IMR-90 (cell line): ENCODE measurements at regions not wholly inside any gene's neighbourhood (a gene's known extent, or its start where the extent isn't known, plus 50 kb on each side); places are given as distances from the start of the nearest gene placed in this dataset.

ENCODE experiments used
- ATAC-seq: fragments of 200-7000 bp; cut with Tn5 transposase; 2 replicates; pipeline ENCODE4 v1.9.1; 2020; ENCODE audit warnings: low read depth, mild to moderate bottlenecking, moderate library complexity
- BruUV-seq: library from RNA; stranded (reverse); fragments of 400-500 nt; replicated peaks from 2 replicates; lab custom pipeline; 2021; lab: Mats Ljungman, UMichigan
- CTCF ChIA-PET: fragments of 300-600 bp; formaldehyde crosslinking; extraction: SDS; loops from one replicate; lab custom pipeline; 2021; ENCODE audit warnings: antibody characterized with exemption; lab: Yijun Ruan, JAX
- POLR2A ChIA-PET: fragments of 300-600 bp; sonication (Branson Sonifier 250); formaldehyde crosslinking; loops from one replicate; lab custom pipeline; 2022; ENCODE audit warnings: antibody characterized with exemption; ENCODE audit not compliant: unreplicated experiment; lab: Charles Lee
- DNase-seq: peaks from one replicate; pipeline ENCODE4 v3.0.0; 2013
- H2AFZ ChIP-seq: replicated peaks from 2 replicates; pipeline ENCODE3; 2013; ENCODE audit warnings: low read length, mild to moderate bottlenecking; ENCODE audit not compliant: poor library complexity
- H2AK5ac ChIP-seq: 2 replicates; pipeline ENCODE4 v1.6.1; 2013; ENCODE audit warnings: low read depth, low read length, inconsistent platforms
- H2AK9ac ChIP-seq: replicated peaks from 2 replicates; pipeline ENCODE3; 2013; ENCODE audit warnings: mild to moderate bottlenecking, low read depth, low read length, moderate library complexity; ENCODE audit not compliant: poor library complexity
- H2BK120ac ChIP-seq: 2 replicates; pipeline ENCODE4 v1.6.1; 2013; ENCODE audit warnings: low read depth, low read length, inconsistent platforms
- H2BK15ac ChIP-seq: 3 replicates; pipeline ENCODE4 v1.6.1; 2013; ENCODE audit warnings: low read depth, low read length, inconsistent platforms
- H2BK20ac ChIP-seq: 2 replicates; pipeline ENCODE4 v1.6.1; 2013; ENCODE audit warnings: low read depth, mild to moderate bottlenecking, inconsistent platforms, low read length, moderate library complexity
- H2BK5ac ChIP-seq: 2 replicates; pipeline ENCODE4 v1.6.1; 2013; ENCODE audit warnings: mild to moderate bottlenecking, low read depth, low read length, inconsistent platforms; ENCODE audit not compliant: poor library complexity, severe bottlenecking
- H3K14ac ChIP-seq: replicated peaks from 2 replicates; pipeline ENCODE4 v1.6.1; 2013; ENCODE audit warnings: low read depth, low read length, inconsistent platforms
- H3K18ac ChIP-seq: 2 replicates; pipeline ENCODE4 v1.6.1; 2013; ENCODE audit warnings: low read depth, low read length, control low read depth
- H3K23ac ChIP-seq: 2 replicates; pipeline ENCODE4 v1.6.1; 2013; ENCODE audit warnings: low read depth, low read length, inconsistent platforms
- H3K27ac ChIP-seq: 2 replicates; pipeline ENCODE4 v1.5.1; 2013; ENCODE audit warnings: mild to moderate bottlenecking, control low read depth, low read length; ENCODE audit not compliant: insufficient read depth
- H3K27me3 ChIP-seq: 2 replicates; pipeline ENCODE4 v1.6.1; 2013; ENCODE audit warnings: low read length; ENCODE audit not compliant: control insufficient read depth, insufficient read depth
- H3K36me3 ChIP-seq: 2 replicates; pipeline ENCODE4 v1.6.1; 2013; ENCODE audit warnings: low read length, mixed read lengths; ENCODE audit not compliant: control insufficient read depth, insufficient read depth
- H3K4ac ChIP-seq: 2 replicates; pipeline ENCODE4 v1.6.1; 2013; ENCODE audit warnings: low read depth, low read length, inconsistent platforms
- H3K4me1 ChIP-seq: 2 replicates; pipeline ENCODE4 v1.6.1; 2013; ENCODE audit warnings: low read length, mixed read lengths; ENCODE audit not compliant: control insufficient read depth, insufficient read depth
- H3K4me2 ChIP-seq: 2 replicates; pipeline ENCODE4 v1.6.1; 2013; ENCODE audit warnings: low read depth, mild to moderate bottlenecking, control low read depth, low read length, moderate library complexity
- H3K4me3 ChIP-seq: 2 replicates; pipeline ENCODE4 v1.5.1; 2013; ENCODE audit warnings: low read depth, mild to moderate bottlenecking, control low read depth, low read length, moderate library complexity; ENCODE audit not compliant: insufficient read depth
- H3K56ac ChIP-seq: 2 replicates; pipeline ENCODE4 v1.6.1; 2013; ENCODE audit warnings: low read length, inconsistent platforms; ENCODE audit not compliant: insufficient read depth; ENCODE audit errors: extremely low read depth
- H3K79me1 ChIP-seq, 2 experiments: 2 replicates each; pipeline ENCODE4 v1.6.1; 2013; ENCODE audit warnings: low read length in 2 of 2, inconsistent platforms in 1 of 2, low read depth in 1 of 2
- H3K9ac ChIP-seq: 2 replicates; pipeline ENCODE4 v1.6.1; 2013; ENCODE audit warnings: low read depth, low read length, control low read depth
- H3K9me1 ChIP-seq: 2 replicates; pipeline ENCODE4 v1.6.1; 2013; ENCODE audit warnings: low read length, inconsistent platforms; ENCODE audit not compliant: insufficient read depth
- H3K9me3 ChIP-seq: 2 replicates; pipeline ENCODE4 v1.6.1; 2013; ENCODE audit warnings: low read length; ENCODE audit not compliant: control insufficient read depth, insufficient read depth
- H4K20me1 ChIP-seq: 2 replicates; pipeline ENCODE4 v1.6.1; 2013; ENCODE audit warnings: low read length, inconsistent platforms; ENCODE audit not compliant: insufficient read depth
- H4K5ac ChIP-seq: 2 replicates; pipeline ENCODE4 v1.6.1; 2013; ENCODE audit warnings: mild to moderate bottlenecking, low read depth, low read length, control low read depth
- H4K8ac ChIP-seq, 2 experiments: 2 replicates each; pipeline ENCODE4 v1.6.1; 2013; ENCODE audit warnings: low read depth in 2 of 2, low read length in 2 of 2, control low read depth in 1 of 2, inconsistent platforms in 1 of 2
- H4K91ac ChIP-seq: 2 replicates; pipeline ENCODE4 v1.6.1; 2013; ENCODE audit warnings: low read depth, low read length, inconsistent platforms; ENCODE audit not compliant: insufficient read depth
- BHLHE40 ChIP-seq: fragments of 150-350 bp; IDR thresholded peaks from 2 replicates; pipeline ENCODE4 v1.6.1; 2016; ENCODE audit warnings: mild to moderate bottlenecking, low read depth, low read length
- CEBPB ChIP-seq: IDR thresholded peaks from 2 replicates; pipeline ENCODE4 v1.6.1; 2012; ENCODE audit warnings: low read depth, low read length, improper control_type of control experiment
- CHD1 ChIP-seq: IDR thresholded peaks from 2 replicates; pipeline ENCODE4 v1.6.1; 2012; ENCODE audit warnings: low read depth, low read length, improper control_type of control experiment
- CTCF ChIP-seq: conservative IDR thresholded peaks from 2 replicates; pipeline ENCODE4 v1.5.1; 2012; ENCODE audit warnings: mild to moderate bottlenecking, low read depth, low read length, improper control_type of control experiment
- ELK1 ChIP-seq: fragments of 150-350 bp; IDR thresholded peaks from 2 replicates; pipeline ENCODE4 v1.6.1; 2016; ENCODE audit warnings: low read depth, mild to moderate bottlenecking, low read length, moderate library complexity, borderline replicate concordance
- FOS ChIP-seq: fragments of 150-350 bp; IDR thresholded peaks from 2 replicates; pipeline ENCODE4 v1.6.1; 2016; ENCODE audit warnings: low read depth, low read length
- MAFK ChIP-seq: IDR thresholded peaks from 2 replicates; pipeline ENCODE4 v1.6.1; 2012; ENCODE audit warnings: low read depth, low read length, improper control_type of control experiment
- MAZ ChIP-seq: IDR thresholded peaks from 2 replicates; pipeline ENCODE4 v1.6.1; 2012; ENCODE audit warnings: low read depth, mild to moderate bottlenecking, low read length, improper control_type of control experiment, moderate library complexity, borderline replicate concordance
- NFE2L2 ChIP-seq: fragments of 150-350 bp; IDR thresholded peaks from 2 replicates; pipeline ENCODE4 v1.6.1; 2016; ENCODE audit warnings: low read depth, mild to moderate bottlenecking, low read length
- RAD21 ChIP-seq: IDR thresholded peaks from 2 replicates; pipeline ENCODE4 v1.6.1; 2012; ENCODE audit warnings: low read length, improper control_type of control experiment
- RCOR1 ChIP-seq: IDR thresholded peaks from 2 replicates; pipeline ENCODE4 v1.6.1; 2012; ENCODE audit warnings: mild to moderate bottlenecking, low read length, improper control_type of control experiment; ENCODE audit not compliant: insufficient replicate concordance
- RFX5 ChIP-seq: IDR thresholded peaks from 2 replicates; pipeline ENCODE4 v1.8.0; 2012; ENCODE audit warnings: low read depth, mild to moderate bottlenecking, low read length, moderate library complexity
- SMC3 ChIP-seq: fragments of 150-350 bp; IDR thresholded peaks from 2 replicates; pipeline ENCODE4 v1.6.1; 2016; ENCODE audit warnings: low read depth, mild to moderate bottlenecking, antibody characterized with exemption, low read length, moderate library complexity
- WGBS, 2 experiments: methylation state at CpG; one replicate each; pipeline versions ENCODE4 v1.1.5 to v1.1.7; 2013; ENCODE audit warnings: missing lambda C conversion rate in 2 of 2; ENCODE audit not compliant: insufficient read length in 1 of 2; ENCODE audit errors: extremely low coverage in 2 of 2; 5-methylcytosine and 5-hydroxymethylcytosine counted together
- dilution Hi-C: fragments of 300-500 bp; cut with HindIII; formaldehyde crosslinking; loops from one replicate; pipeline ENCODE4 v1.14.3; 2018; ENCODE audit warnings: low sequenced_read_pairs; ENCODE audit not compliant: unreplicated experiment
- in situ Hi-C: fragments of 300-500 bp; cut with MboI; formaldehyde crosslinking; loops from 3 replicates; pipeline ENCODE4 v1.14.3; 2019; ENCODE audit warnings: low sequenced_read_pairs, inconsistent platforms, mixed read lengths
- intact Hi-C: fragments of 100-400 bp; cut with micrococcal nuclease; formaldehyde crosslinking; loops from 2 replicates; pipeline ENCODE4 v1.10.0; 2022

- dilution Hi-C loops = no loop called here
- Histone ChIP-seq H4K91ac (no peak overlapping the region), H3K9me3 (no peaks in the 10 kb centered on the region), H3K14ac (no peak overlapping the region), H3K27me3 (no peaks in the 10 kb centered on the region), H3K4me1 (no peaks in the 10 kb centered on the region), H3K9me1 (no peaks in the 10 kb centered on the region), H3K9ac (no peak overlapping the region), H3K27ac (no peak overlapping the region), H2BK15ac (no peak overlapping the region), H3K4ac (no peak overlapping the region), H3K4me3 (no peak overlapping the region), H2AK5ac (no peak overlapping the region), H4K5ac (no peak overlapping the region), H2AFZ (no peak overlapping the region), H2BK120ac (no peak overlapping the region), H3K56ac (no peak overlapping the region), H2BK5ac (no peak overlapping the region), H3K36me3 (no peaks in the 10 kb centered on the region), H3K18ac (no peak overlapping the region), H2BK20ac (no peak overlapping the region), H2AK9ac (no peak overlapping the region), H4K8ac (no peak overlapping the region), H3K23ac (no peak overlapping the region), H3K79me1 (no peaks in the 10 kb centered on the region), H4K20me1 (no peaks in the 10 kb centered on the region), H3K4me2 (no peak overlapping the region)
- CTCF ChIA-PET = no interaction called here
- TF ChIP-seq RAD21 (no peak), NFE2L2 (no peak), CTCF (no peak), FOS (no peak), CHD1 (no peak), SMC3 (no peak), CEBPB (no peak), MAZ (no peak), RFX5 (no peak), BHLHE40 (no peak), ELK1 (no peak), RCOR1 (no peak), MAFK (no peak)
- no TSS peak for BruUV-seq
- ATAC-seq (no peak), DNase-seq (no peak)
- WGBS, 2 experiments = no CpG with 5 or more reads among the region's 3 CpGs
- intact Hi-C loops = no loop called here
- POLR2A ChIA-PET = no interaction called here
- in situ Hi-C loops = no loop called here
Measured at GRCh38 chr4:81564025-81564424, 92.3 kb upstream of the RASGEF1B start.
